Thoracic aorta (tissue), 2 donors: ENCODE measurements at regions not wholly inside any gene's neighbourhood (a gene's known extent, or its start where the extent isn't known, plus 50 kb on each side); places are given as distances from the start of the nearest gene placed in this dataset.

ENCODE experiments used
- ATAC-seq: fragments of 150-250 bp; one replicate; pipeline ENCODE4 v1.8.0; 2017; ENCODE audit warnings: low read depth; ENCODE audit not compliant: insufficient number of reproducible peaks, low FRiP score
- DNase-seq: peaks from one replicate; pipeline ENCODE4 v3.0.0-alpha.2; 2020; ENCODE audit warnings: low spot score
- H3K27ac ChIP-seq, 2 donors: fragments of 200-600 bp; sonication (generic); 1 replicate in 1 of 2; 2 replicates in 1 of 2; pipeline ENCODE4 v1.5.1; 2016; ENCODE audit warnings: mild to moderate bottlenecking in 2 of 2, moderate library complexity in 2 of 2
- H3K27me3 ChIP-seq: fragments of 200-600 bp; sonication (generic); replicated peaks from 2 replicates; pipeline ENCODE4 v1.6.0; 2016; ENCODE audit warnings: mild to moderate bottlenecking; ENCODE audit not compliant: insufficient read depth
- H3K36me3 ChIP-seq: fragments of 200-600 bp; sonication (generic); one replicate; pipeline ENCODE4 v1.5.1; 2016
- H3K4me1 ChIP-seq, 2 donors: fragments of 200-600 bp; sonication (generic); 1 replicate in 1 of 2; 2 replicates in 1 of 2; pipeline versions ENCODE4 v1.5.1 to v1.6.0; 2016; ENCODE audit warnings: low read depth in 2 of 2, mild to moderate bottlenecking in 1 of 2; ENCODE audit not compliant: control insufficient read depth in 1 of 2
- H3K4me3 ChIP-seq: fragments of 200-600 bp; sonication (generic); 2 replicates; pipeline ENCODE4 v1.5.1; 2016; ENCODE audit warnings: mild to moderate bottlenecking
- H3K9me3 ChIP-seq: fragments of 200-600 bp; sonication (generic); 2 replicates; pipeline ENCODE4 v1.5.1; 2016
- CTCF ChIP-seq: fragments of 200-600 bp; sonication (generic); IDR thresholded peaks from one replicate; pipeline ENCODE4 v1.5.1; 2019; ENCODE audit warnings: antibody characterized with exemption

GRCh38 chr3:10764259-10765051 is 51.6 kb upstream of the SLC6A11 start:
- DNase-seq, result no peak
- H3K9me3 ChIP-seq, result no peaks in the 10 kb centered on the region
- ATAC-seq, result no peak

GRCh38 chr3:10766049-10766705 is 49.9 kb upstream of the SLC6A11 start:
- no peaks in the 10 kb centered on the region for H3K4me1 ChIP-seq
- TF ChIP-seq CTCF, result no peak
- ATAC-seq (no peak), DNase-seq (no peak)
- H3K27ac ChIP-seq, result no peak overlapping the region
- no peaks in the 10 kb centered on the region for H3K36me3 ChIP-seq
- no peaks in the 10 kb centered on the region for H3K27me3 ChIP-seq
- H3K9me3 ChIP-seq, result no peaks in the 10 kb centered on the region
- no peak overlapping the region for H3K4me3 ChIP-seq

More at GRCh38 chr3:10764259-10765051, 51.6 kb upstream of the SLC6A11 start:
- Histone ChIP-seq H3K4me3 (no peak overlapping the region), H3K27me3 (no peaks in the 10 kb centered on the region), H3K27ac (no peak overlapping the region), H3K36me3 (no peaks in the 10 kb centered on the region), H3K4me1 (no peaks in the 10 kb centered on the region)
- no peak for TF ChIP-seq CTCF
